ENCODE measurements at regions not wholly inside any gene's neighbourhood (a gene's known extent, or its start where the extent isn't known, plus 50 kb on each side); places are given as distances from the start of the nearest gene placed in this dataset.

DNA sequence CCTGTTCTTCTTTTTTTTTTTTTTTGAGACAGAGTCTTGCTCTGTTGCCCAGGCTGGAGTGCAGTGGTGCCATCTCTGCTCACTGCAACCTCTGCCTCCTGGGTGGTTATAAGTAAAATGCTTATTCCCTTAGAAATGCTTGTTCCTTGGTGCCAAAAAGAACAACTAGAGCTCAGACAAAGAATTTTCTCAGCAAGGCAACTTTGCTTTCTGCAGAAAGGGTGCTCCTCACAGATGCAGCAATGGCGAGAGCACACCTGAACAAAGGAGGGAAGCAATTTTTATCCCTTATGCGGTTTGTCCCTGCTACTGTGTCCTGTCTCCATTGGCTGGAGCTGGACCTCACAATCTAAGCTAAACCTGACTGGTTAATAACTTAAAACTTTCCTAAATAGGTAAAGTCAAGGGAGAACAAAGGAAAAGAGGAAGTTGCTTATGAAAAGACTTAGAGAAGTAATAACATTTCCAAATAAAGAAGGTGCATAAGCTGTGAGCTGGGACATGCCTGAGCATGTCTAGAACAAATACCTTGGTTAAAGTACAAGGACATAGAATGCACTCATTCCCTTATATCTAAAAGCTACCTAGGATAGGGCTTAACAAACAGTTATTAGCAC, 90.0 kb upstream of the PRR5 start:
- no peak for DNase-seq

DNA sequence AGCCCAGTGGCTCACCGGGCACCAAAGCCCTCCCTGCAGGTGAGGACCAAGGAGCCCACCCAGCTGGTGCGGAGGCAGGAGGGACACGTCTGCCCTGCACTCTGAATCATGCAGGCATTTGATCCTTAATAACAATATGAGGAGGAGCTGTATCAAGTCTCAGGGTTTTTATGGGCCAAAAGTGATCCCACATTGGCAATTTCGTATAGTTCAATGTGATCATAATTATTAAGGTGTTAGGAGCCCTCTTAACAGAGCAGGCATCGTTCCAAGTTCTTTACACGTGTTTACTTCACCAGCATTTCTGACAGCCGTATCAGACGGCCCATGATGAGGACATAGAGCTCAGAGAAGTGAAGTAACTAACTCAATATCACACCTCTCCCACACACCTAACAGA, 91.9 kb upstream of the PRR5 start:
- no peak for DNase-seq

DNA sequence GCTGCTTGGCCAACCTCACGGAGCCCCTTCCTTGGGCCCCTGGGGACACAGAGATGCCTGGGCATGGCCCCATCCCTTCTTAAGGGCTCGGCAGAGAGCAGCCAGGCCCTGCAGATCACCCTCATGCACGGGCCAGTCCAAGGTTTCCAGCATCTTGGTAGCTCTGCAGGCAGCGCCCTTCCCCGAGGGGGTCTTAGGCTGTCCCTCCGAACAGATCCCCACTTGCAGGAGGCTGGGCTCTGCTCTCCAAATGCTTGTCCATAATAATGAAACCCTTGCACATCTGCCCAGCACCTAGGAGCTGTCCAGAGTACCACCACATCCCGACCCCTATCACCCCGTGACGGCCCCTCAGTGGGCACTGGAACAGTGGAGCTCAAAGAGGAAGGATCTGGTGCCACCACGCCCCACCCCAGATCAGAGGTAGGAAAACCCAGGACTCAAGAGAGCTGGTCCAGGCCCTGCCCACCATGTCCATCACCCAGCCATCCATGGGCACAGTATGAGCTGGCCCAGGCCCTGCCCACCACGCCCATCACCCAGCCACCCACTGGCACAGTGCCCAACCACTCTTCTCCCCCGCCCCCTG, 92.5 kb upstream of the PRR5 start:
- no peak for DNase-seq

DNA sequence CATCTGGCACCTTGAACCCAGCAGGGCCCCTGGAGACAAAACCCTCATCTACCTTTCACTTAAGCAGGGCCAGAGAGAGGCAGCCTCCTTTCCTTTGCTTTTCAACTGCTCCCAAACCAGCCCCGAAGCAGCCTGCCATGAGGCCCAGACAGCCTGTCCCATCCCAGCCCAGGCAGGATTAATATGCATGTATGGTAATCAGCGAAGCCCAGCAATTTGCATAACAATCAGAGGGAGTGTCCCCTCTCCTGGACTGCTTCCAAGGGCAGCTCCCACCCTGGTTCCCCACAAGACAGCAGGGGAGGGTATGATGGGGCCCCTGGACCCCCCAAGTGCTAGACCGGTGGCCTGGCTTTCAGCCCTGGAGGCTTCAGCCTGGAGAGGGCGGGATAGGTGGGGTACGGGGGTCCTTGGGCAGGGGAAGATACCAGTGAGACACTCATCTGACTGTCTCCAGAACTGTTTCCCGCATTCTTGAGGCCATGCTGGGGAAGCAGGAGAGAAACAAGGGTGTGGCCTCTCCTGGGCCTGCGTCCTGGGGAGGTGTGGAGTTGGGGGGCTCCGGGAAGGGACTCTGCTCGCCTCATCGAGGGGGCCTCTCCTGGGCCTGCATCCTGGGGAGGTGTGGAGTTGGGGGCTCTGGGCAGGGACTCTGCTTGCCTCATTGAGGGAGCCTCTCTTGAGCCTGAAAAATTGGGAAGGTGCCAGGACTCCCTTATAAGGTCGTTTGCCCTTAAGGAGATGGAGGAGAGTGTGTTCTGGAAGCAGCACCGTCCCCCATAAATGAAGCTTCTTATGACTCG, 93.2 kb upstream of the PRR5 start:
- DNase-seq, result no peak

DNA sequence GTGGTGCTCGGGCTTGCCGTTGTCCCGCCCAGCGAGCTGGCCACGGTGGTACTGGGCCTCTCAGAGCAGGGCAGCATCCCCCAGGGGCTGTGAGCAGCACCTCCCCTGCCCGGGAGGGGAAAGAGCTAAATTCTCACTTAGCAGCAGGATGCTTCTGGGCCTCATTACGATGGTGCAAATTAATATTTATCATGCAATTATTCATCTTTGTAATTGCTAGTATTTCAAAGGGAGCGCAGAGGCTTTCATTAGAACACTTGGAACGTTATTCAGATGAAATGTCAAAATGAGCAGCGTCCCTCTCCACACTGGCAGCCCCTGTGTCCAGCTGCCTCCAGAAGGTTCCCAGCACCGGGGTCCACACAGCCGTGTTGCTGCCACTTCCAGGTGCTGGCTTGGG, 95.9 kb upstream of the PRR5 start:
- DNase-seq, result no peak

DNA sequence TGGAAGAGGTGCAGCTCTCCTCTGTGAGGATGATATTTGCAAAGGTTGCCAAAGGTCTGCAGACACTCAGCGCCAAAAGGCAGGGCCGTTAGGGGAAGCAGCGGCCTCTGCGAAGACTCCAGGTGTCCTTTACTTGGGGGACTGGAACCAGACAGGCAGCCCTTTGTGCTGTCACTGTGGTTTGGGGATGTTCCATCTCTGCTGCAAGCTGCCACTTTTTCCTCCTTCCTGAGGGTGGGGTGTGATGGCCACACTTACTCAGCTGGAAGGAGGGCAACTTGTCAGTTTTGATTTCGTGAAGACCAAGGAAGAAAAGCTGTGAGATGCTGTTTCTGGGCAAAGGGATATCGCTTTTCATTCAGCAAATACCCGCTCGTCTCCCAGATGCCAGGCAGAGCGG, 96.5 kb upstream of the PRR5 start:
- DNase-seq, result no peak

DNA sequence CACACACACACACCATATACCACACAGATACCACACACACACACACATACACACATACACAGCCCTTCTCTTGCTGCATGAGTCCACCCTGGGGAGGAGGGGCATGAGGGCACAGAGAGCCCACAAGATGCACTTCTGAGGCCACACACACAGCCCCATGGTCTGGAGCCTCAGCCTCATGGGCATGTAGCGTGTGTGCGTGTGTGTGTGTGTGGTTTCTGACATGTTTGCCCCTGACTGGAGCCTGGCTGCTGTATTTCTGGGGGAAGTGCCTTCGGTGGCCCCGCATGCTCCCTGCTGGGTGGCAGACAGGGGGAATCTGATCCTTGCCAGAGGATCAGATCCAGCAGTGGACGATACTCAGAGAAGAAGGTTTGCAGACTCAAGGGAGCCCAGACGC, 97.0 kb upstream of the PRR5 start:
- no peak for DNase-seq

DNA sequence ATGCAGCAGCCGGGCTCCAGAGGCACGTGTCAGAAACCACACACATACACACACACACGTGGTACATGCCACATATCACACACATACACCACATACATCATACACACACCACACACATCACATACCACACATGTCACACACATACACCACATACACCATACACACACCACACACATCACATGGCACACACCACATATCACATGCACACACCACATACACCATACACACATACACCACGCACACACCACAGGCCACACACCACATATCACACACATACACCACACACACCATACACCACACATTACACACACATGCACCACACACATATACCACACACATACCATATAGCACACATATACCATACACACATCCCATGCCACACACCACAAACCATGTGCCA, 97.5 kb upstream of the PRR5 start:
- DNase-seq, result no peak

DNA sequence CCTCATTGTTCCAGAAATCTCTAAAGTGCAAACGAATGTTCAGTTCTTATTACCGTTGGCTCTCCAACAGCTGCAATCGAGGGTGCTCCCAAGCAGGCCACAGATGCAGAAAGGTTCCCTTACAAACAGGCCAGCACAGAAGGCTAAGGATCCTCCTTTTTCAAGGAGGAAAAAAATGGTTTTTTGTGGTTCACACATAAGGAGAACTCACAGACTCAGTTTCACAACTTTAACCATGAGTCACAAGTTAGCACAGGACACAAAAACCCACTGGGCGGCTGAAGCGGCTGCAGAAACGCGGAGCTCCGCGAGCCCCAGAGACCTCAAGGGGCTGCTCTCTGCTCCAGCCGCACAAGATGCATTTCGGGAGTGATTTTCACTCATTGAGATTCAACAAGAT, 98.2 kb upstream of the PRR5 start:
- DNase-seq, result no peak

DNA sequence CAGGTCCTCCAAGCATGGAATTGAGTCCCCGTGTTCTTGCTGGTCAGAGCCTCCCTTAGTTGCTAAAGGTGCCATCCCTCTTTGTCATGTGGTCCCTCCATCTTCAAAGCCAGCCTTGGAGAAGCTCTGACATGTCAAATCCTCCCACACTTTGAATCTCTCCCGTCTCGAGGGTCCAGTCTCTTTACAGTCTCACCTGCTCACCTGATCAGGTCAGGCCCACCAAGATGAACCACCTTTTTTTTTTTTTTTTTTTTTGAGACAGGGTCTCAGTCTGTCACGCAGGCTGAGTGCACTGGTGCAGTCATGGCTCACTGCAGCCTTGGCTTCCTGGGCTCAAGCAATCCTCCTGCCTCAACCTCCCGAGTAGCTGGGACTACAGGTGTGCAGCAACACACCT, 100.3 kb upstream of the PRR5 start:
- no peak for DNase-seq

DNA sequence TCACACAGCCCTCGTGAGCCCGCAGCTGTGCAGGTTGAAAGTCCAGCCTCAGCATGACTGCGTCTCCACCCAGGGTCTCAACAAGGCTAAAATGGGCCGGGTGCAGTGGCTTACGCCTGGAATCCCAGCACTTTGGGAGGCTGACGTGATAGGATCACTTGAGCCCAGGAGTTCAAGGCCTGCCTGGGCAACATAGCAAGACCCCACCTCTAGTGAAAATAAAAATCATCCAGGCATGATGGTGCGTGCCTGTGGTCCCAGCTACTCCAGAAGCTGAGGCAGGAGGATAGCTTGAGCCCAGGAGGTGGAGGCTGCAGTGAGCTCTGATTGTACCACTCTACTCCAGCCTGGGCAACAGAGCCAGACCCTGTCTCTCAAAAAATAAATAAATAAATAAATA, 100.8 kb upstream of the PRR5 start:
- DNase-seq, result no peak

DNA sequence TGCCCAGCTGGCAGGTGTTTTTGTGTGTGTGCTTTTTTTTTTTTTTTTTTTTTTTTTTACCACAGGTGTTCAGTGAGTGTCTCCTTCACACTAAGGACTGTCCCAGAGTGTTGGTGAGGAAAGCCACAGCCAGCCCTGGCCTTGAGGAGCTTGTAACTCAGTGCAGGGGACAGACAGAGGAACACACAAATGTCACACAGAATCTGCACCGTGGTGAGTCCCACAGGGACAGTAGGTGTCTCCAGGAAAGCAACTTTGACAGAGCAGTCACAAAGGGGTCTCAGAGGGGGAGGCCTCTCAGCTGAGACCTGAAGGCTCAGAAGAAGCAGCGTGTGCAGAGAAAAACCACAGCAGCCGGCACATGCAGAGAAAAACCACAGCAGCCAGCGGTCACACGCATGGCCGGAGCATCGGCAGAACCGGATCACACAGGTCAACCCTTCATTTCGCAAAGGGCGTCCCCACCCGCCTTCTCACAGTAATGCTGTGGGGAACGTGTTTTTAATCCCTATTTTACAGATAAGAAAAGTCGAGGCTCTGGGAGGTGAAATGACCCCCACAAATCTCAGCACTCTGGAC, 101.7 kb upstream of the PRR5 start:
- no peak for DNase-seq

DNA sequence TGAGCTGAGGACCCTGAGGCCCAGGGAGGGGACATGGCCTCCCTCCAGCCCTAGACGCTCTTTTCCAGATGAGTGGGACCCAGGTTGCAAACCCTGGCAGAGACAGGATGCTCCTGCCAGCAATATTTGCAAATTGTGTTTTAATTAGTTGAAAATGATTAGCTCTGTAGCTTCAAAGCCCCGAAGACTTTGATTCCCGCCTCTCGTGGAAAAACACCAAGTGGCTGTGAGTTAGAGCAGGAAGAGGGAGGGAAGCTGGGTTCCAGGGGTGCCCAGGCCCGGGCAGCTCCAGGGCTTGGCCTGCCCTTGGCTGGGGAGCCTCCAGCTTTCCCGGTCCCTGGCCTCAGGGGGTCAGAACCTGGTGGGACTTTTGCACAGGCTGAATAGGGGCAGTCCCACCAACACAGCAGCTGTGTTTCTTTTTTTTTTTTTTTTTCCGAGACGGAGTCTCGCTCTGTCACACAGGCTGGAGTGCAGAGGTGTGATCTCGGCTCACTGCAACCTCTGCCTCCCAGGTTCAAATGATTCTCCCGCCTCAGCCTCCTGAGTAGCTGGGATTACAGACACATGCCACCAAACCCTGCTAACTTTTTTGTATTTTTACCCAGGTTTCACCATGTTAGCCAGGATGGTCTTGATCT, 101.6 kb upstream of the RTL6 start:
- DNase-seq, result no peak

DNA sequence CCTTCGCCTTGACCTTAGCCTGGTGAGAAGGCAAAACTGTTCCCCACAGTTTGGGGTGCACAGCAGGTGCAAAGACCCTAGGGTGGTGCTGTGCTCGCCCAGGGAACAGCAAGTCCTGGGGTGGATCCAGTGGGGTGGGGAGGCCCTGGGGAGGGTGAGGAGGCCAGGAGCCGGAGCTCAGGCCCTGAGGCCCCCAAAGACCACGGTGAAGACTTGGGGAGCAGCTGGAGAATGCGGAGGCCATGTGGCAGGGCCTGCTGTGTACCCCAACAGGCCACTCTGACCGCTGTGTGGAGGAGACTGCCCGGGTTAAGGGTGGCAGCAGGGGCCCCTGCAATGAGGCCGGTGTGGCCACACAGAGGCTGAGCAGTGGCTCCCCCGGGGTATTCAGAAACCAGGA, 101.1 kb upstream of the RTL6 start:
- no peak for DNase-seq

DNA sequence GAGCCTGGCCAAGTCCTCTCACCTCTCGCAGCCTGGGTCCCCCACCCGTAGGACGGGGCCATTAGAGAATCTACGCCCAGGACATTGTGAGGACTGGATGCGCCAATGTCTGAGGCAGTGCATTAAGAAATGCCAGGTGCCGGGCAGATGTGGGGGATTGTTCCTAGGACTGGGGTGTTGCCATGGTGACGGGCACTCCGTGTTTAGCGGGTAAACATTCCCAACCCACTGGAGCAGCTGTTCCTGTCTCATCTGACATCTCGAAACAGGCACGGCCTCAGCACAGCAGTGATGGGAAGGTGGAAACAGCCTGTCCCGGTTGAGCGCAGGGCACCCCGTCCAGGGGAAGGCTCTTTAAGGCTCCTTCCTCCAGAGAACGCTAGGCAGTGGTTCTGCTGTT, 99.6 kb upstream of the RTL6 start:
- DNase-seq, result no peak

DNA sequence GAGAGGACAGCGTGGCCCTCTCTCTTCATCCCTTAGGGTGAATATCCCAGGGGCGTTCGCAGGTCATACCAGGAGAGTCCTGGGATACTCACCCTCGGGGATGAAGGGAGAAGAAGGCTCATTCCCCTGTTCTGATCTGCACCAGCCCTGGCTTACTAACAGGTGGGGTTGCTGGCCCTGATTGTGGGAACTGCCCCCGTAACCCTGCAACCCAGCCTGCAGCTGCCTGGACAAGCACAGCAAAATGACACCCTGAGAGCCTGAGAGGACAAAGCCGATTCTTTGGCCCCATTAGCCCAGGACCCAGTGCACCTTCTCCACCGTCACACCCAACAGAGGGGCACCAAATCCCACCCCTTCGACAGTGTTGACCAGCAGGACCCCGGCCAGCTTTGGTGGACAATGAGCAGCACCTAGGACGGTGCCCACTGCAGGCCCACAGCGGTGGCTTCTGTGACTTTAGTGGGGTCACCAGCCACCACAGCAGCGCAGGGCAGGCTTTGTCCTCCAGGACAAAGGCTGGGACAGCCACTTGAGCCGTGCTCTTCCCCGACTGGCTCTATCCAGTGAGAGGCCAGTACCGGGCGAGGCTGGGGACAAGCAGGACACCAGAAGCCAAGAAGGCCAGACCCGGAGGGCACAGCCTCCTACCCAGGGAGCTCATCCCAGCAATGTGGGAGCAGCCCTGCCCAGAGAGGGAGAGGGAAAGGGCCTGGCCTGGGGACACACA, 98.5 kb upstream of the RTL6 start:
- DNase-seq, result no peak

DNA sequence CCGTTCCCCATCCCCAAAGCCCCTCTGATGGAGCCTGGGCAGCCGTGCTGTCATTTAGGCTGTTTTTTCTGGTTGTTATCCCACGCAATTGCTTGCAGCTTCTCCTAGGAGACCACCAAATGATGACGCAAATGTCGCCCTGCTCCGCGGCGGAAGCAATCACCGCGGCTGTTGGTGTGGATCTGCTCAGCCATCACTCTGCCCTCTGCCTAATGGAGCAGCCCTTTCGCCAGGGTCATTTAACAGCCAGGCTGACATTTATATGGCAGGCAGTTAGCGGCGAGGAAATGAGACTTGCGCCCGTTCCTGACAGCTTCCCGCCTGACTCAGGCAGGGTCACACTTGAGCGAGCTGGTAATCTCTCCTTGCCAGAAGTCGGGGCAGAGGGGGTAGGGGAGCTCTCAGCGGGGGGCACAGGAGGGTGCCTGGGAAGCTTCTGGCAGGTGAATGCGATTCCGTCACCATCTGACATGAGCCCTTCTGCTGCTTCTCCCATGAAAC, 97.9 kb upstream of the RTL6 start:
- peak; percentile 19 for DNase-seq

DNA sequence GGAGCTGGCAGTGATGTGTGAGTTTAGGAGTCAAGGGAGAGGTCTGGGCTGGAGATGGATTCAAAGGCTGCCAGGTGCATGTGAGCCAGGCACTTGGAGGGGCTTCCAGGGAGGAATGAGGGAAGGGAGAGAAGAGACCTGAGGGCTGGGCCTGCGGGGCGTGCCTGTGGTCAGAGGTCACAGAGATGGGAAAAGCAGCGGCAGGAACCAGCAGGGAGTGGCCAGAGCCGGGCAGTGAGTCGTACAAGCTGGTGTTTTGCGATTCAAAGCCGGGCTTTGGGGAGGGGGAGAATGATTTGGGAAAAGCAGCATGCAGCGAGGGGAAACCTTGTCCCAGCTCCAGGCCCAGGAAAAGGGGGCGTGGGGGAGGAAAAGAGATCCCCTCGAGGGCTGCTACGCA, 96.9 kb upstream of the RTL6 start:
- DNase-seq, result no peak

DNA sequence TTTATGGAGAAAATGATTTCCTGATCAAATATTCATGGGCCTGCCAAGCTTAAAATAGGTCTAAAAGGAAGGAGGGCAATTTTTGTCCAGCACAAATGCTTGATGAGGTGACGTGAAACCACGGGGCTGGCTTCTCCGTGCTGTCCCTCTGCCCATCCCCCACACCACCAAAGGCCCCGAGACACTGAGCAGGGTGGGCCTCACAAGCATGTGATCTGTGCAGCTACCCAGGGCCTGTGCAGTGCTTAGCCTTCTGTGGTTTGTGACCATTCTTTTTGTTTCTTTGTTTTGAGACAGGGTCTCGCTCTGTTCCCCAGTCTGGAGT, 94.8 kb upstream of the RTL6 start:
- no peak for DNase-seq

DNA sequence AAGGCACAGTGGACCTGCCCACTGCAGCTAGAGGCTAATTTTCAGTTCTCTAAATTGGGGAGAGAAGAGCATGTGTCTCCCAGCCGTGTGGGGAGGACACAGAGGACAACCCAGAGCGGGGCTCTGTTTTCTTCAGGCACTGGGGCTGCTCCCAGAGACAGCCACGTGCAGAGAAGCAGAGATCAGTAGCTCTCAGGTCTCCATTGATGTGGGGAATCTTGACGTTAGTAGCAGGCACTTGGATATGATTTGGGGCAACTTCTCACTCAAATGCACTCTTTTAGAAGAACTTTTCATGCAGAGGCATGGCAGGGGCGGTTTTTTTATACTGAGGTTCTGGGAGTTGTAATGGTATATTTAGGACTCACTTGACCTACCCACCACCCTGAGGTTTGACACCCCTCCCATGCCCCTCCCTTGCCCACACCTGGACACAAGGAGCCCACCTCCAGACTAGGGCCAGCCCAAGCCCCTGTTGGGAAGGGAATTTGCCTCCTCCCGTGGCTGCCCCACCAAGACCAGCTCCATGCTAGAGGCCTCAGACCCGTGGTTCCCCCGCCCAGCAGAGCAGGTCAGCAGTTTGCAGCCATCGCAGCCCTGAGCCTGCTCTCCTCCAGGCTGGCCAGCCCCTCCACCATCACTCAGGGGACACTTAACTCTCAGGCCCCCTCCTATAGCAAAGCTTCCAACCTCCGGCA, 94.2 kb upstream of the RTL6 start:
- DNase-seq, result no peak

DNA sequence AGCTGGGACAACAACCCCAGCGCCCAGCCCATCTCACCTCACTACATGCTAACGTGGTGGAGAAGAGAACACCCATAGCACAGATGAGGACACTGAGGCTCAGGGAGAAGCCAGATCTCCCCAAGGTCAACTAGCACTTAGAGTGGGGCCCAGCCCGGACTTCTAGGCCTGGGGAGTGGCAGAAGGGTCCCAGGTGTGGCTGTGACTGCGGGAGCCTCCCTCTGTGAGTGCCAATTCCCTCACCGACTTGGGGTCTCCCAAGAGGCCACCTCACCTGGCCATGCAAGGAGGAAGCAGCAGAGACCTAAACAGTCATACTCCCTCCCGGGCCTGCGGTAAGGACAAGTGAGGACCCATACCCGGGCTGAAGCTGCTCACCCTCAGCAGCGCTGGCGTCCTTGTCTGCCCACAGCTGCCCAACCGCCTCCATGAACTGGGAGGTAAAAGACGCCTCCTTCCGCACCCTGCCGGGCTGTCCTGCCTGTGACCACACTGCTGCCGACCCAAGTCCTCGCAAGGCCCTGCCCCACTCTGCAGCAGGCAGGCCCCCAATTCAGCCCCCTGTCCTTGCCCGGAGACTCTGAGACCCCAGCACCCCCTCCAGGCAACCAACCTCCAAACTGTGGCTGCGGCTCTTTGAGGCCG, 93.2 kb upstream of the RTL6 start:
- DNase-seq, result no peak

DNA sequence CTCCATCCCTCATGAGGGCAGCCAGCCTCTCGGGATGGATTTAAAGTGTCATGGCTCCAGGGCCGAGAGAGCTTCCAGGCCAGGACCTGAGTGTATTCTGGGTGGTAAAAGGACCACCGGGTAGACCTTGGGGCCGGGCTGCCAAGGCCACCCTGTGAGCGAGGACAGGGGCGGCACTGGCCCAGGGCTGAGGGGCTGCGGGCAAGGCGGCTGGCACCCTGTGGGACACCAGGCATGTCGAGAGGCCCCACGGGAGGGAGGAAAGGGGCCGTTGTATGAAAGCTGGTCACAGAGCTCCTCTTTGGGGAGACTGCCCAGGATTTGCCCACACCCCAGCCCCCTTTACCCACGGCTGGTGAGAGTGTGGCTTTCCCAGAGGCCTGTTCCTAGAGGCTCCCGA, 92.3 kb upstream of the RTL6 start:
- no peak for DNase-seq
